CD8-positive, alpha-beta memory T cell (primary cell): ENCODE measurements at regions not wholly inside any gene's neighbourhood (a gene's known extent, or its start where the extent isn't known, plus 50 kb on each side); places are given as distances from the start of the nearest gene placed in this dataset.

Experiments used
- CTCF ChIA-PET: fragments of 350-600 bp; sonication (Branson Sonifier 250); formaldehyde crosslinking; loops from one replicate; lab custom pipeline; 2021; ENCODE audit warnings: antibody characterized with exemption; lab: Charles Lee
- POLR2A ChIA-PET: fragments of 350-600 bp; sonication (Branson Sonifier 250); formaldehyde crosslinking; loops from one replicate; lab custom pipeline; 2021; ENCODE audit warnings: antibody characterized with exemption; lab: Charles Lee
- DNase-seq, 5 donors: peaks; one replicate each; pipeline versions ENCODE4 v3.0.0 to v3.0.0-alpha.2; 2020 to 2022; ENCODE audit warnings: mixed read lengths in 1 of 5
- H3K27ac ChIP-seq: one replicate; pipeline ENCODE4 v1.7.0; 2013; ENCODE audit warnings: low read depth, mild to moderate bottlenecking, low read length, moderate library complexity
- H3K27me3 ChIP-seq: 2 replicates; pipeline ENCODE4 v1.7.0; 2013; ENCODE audit warnings: low read length, mild to moderate bottlenecking; ENCODE audit not compliant: insufficient read depth, poor library complexity, severe bottlenecking
- H3K36me3 ChIP-seq: 2 replicates; pipeline ENCODE4 v1.7.0; 2013; ENCODE audit warnings: mild to moderate bottlenecking, low read length, moderate library complexity; ENCODE audit not compliant: insufficient read depth
- H3K4me1 ChIP-seq: 2 replicates; pipeline ENCODE4 v1.7.0; 2013; ENCODE audit warnings: mild to moderate bottlenecking, low read length, moderate library complexity; ENCODE audit not compliant: insufficient read depth
- H3K4me3 ChIP-seq: 2 replicates; pipeline ENCODE4 v1.7.0; 2013; ENCODE audit warnings: mild to moderate bottlenecking, low read length
- H3K9me3 ChIP-seq: 2 replicates; pipeline ENCODE4 v1.7.0; 2013; ENCODE audit warnings: mild to moderate bottlenecking, low read length
- H3K27ac Mint-ChIP-seq, 8 donors: one replicate each; pipeline ENCODE4 v1.8.0; 2020 to 2021; ENCODE audit warnings: mixed read lengths in 8 of 8, mild to moderate bottlenecking in 6 of 8, inconsistent platforms in 3 of 8, moderate library complexity in 3 of 8
- H3K27me3 Mint-ChIP-seq, 2 donors: one replicate each; pipeline ENCODE4 v1.8.0; 2020 to 2021; ENCODE audit warnings: mixed read lengths in 2 of 2, mild to moderate bottlenecking in 1 of 2, moderate library complexity in 1 of 2
- H3K36me3 Mint-ChIP-seq, 3 donors: one replicate each; pipeline ENCODE4 v1.8.0; 2020 to 2021; ENCODE audit warnings: mixed read lengths in 3 of 3, inconsistent platforms in 1 of 3, mild to moderate bottlenecking in 1 of 3
- H3K4me1 Mint-ChIP-seq, 3 donors: one replicate each; pipeline ENCODE4 v1.8.0; 2020 to 2021; ENCODE audit warnings: mixed read lengths in 3 of 3, inconsistent platforms in 1 of 3, mild to moderate bottlenecking in 1 of 3
- H3K4me3 Mint-ChIP-seq, 7 donors: one replicate each; pipeline ENCODE4 v1.8.0; 2020 to 2021; ENCODE audit warnings: mixed read lengths in 7 of 7, mild to moderate bottlenecking in 6 of 7, moderate library complexity in 4 of 7, inconsistent platforms in 2 of 7
- H3K9me3 Mint-ChIP-seq, 5 donors: one replicate each; pipeline ENCODE4 v1.8.0; 2020 to 2022; ENCODE audit warnings: mixed read lengths in 5 of 5, mild to moderate bottlenecking in 3 of 5, moderate library complexity in 2 of 5, inconsistent platforms in 1 of 5

- CTCF ChIA-PET, result no interaction called here
- H3K9me3 Mint-ChIP-seq, result no peaks in the 10 kb centered on the region
- no peaks in the 10 kb centered on the region for H3K36me3 Mint-ChIP-seq
- Histone ChIP-seq H3K9me3 (no peaks in the 10 kb centered on the region), H3K27me3 (no peaks in the 10 kb centered on the region), H3K4me3 (no peak overlapping the region), H3K27ac (no peak overlapping the region), H3K36me3 (no peaks in the 10 kb centered on the region), H3K4me1 (no peaks in the 10 kb centered on the region)
- no peaks in the 10 kb centered on the region for H3K27me3 Mint-ChIP-seq
- H3K4me3 Mint-ChIP-seq, result no peak overlapping the region
- DNase-seq, result no peak
- no peak overlapping the region for H3K27ac Mint-ChIP-seq
- H3K4me1 Mint-ChIP-seq, result no peaks in the 10 kb centered on the region
- POLR2A ChIA-PET, result no interaction called here
Measured at GRCh38 chr11:13222285-13222684, 55.3 kb upstream of the BMAL1 start.

GRCh38 chr11:13223112-13223511 lies 54.5 kb upstream of the BMAL1 start:
- POLR2A ChIA-PET, result no interaction called here
- H3K9me3 Mint-ChIP-seq, result no peaks in the 10 kb centered on the region
- Histone ChIP-seq H3K36me3 (no peaks in the 10 kb centered on the region), H3K9me3 (no peaks in the 10 kb centered on the region), H3K4me3 (no peak overlapping the region), H3K4me1 (no peaks in the 10 kb centered on the region), H3K27me3 (no peaks in the 10 kb centered on the region), H3K27ac (no peak overlapping the region)
- no peaks in the 10 kb centered on the region for H3K36me3 Mint-ChIP-seq
- no peak overlapping the region for H3K27ac Mint-ChIP-seq
- no peak for DNase-seq
- H3K4me3 Mint-ChIP-seq, result no peak overlapping the region
- no peaks in the 10 kb centered on the region for H3K4me1 Mint-ChIP-seq
- CTCF ChIA-PET, result no interaction called here
- H3K27me3 Mint-ChIP-seq, result no peaks in the 10 kb centered on the region

GRCh38 chr11:13224324-13224723 lies 53.3 kb upstream of the BMAL1 start:
- no peak overlapping the region for H3K4me3 ChIP-seq
- H3K9me3 ChIP-seq, result no peaks in the 10 kb centered on the region
- H3K27me3 Mint-ChIP-seq, result no peaks in the 10 kb centered on the region
- H3K9me3 Mint-ChIP-seq, result no peaks in the 10 kb centered on the region
- no peak for DNase-seq
- POLR2A ChIA-PET, result no interaction called here
- no peaks in the 10 kb centered on the region for H3K36me3 ChIP-seq
- no peaks in the 10 kb centered on the region for H3K4me1 ChIP-seq
- CTCF ChIA-PET, result no interaction called here
- H3K36me3 Mint-ChIP-seq, result no peaks in the 10 kb centered on the region
- no peaks in the 10 kb centered on the region for H3K4me1 Mint-ChIP-seq
- no peak overlapping the region for H3K4me3 Mint-ChIP-seq
- no peak overlapping the region for H3K27ac ChIP-seq
- no peak overlapping the region for H3K27ac Mint-ChIP-seq
- no peaks in the 10 kb centered on the region for H3K27me3 ChIP-seq

- Mint-ChIP-seq H3K9me3 (no peaks in the 10 kb centered on the region), H3K27ac (no peak overlapping the region), H3K27me3 (no peaks in the 10 kb centered on the region), H3K4me3 (no peak overlapping the region), H3K4me1 (no peaks in the 10 kb centered on the region), H3K36me3 (no peaks in the 10 kb centered on the region)
- POLR2A ChIA-PET, result no interaction called here
- H3K27me3 ChIP-seq, result no peaks in the 10 kb centered on the region
- no peak overlapping the region for H3K4me3 ChIP-seq
- no peak overlapping the region for H3K27ac ChIP-seq
- H3K9me3 ChIP-seq, result no peaks in the 10 kb centered on the region
- no peaks in the 10 kb centered on the region for H3K4me1 ChIP-seq
- CTCF ChIA-PET, result interaction anchor here (1.1 kb wide), 1 partner anchor 110 kb away, joined by 5 read pairs; no protein-coding TSS in a partner anchor
- DNase-seq, result no peak
- no peaks in the 10 kb centered on the region for H3K36me3 ChIP-seq
Measured at GRCh38 chr11:13225038-13226001, 52.3 kb upstream of the BMAL1 start.

GRCh38 chr11:13227676-13228255 lies 49.8 kb upstream of the BMAL1 start:
- peak overlapping the region in 1 of 8 donors; percentile 27 for H3K27ac Mint-ChIP-seq
- no peak for DNase-seq
- no peaks in the 10 kb centered on the region for H3K36me3 Mint-ChIP-seq
- Histone ChIP-seq H3K36me3 (no peaks in the 10 kb centered on the region), H3K9me3 (no peaks in the 10 kb centered on the region), H3K27me3 (no peaks in the 10 kb centered on the region), H3K4me3 (no peak overlapping the region), H3K27ac (no peak overlapping the region), H3K4me1 (no peaks in the 10 kb centered on the region)
- no peaks in the 10 kb centered on the region for H3K9me3 Mint-ChIP-seq
- no peaks in the 10 kb centered on the region for H3K4me1 Mint-ChIP-seq
- H3K27me3 Mint-ChIP-seq, result peaks cover 1 to 2% of the 10 kb centered on the region in 2 donors
- no peak overlapping the region for H3K4me3 Mint-ChIP-seq
- CTCF ChIA-PET, result interaction anchor here (0.9 to 1.3 kb wide), 2 partner anchors 10 to 16 kb away, joined by 3 read pairs; no protein-coding TSS in a partner anchor
- POLR2A ChIA-PET, result no interaction called here
